Neural progenitor cell (in vitro differentiated cells): ENCODE measurements at regions not wholly inside any gene's neighbourhood (a gene's known extent, or its start where the extent isn't known, plus 50 kb on each side); places are given as distances from the start of the nearest gene placed in this dataset.

Source experiments
- DNase-seq: peaks from one replicate; pipeline ENCODE4 v3.0.0-alpha.2; 2016; ENCODE audit warnings: low spot score
- H2AFZ ChIP-seq: fragments of 200-600 bp; sonication (generic); replicated peaks from 2 replicates; pipeline ENCODE4 v1.6.1; 2016; ENCODE audit warnings: antibody characterized with exemption
- H3F3A ChIP-seq: fragments of 200-600 bp; sonication (generic); 2 replicates; pipeline ENCODE4 v1.6.1; 2016; ENCODE audit warnings: antibody characterized with exemption, low read depth
- H3K27ac ChIP-seq: fragments of 200-600 bp; sonication (generic); 2 replicates; pipeline ENCODE4 v1.5.1; 2016; ENCODE audit warnings: mild to moderate bottlenecking
- H3K27me3 ChIP-seq: fragments of 200-600 bp; sonication (generic); 2 replicates; pipeline ENCODE4 v1.6.1; 2016; ENCODE audit warnings: mild to moderate bottlenecking, moderate library complexity
- H3K36me3 ChIP-seq: fragments of 200-600 bp; sonication (generic); 2 replicates; pipeline ENCODE4 v1.5.1; 2016
- H3K4me1 ChIP-seq: fragments of 200-600 bp; sonication (generic); 2 replicates; pipeline ENCODE4 v1.6.1; 2016; ENCODE audit warnings: mixed run types
- H3K4me2 ChIP-seq: fragments of 200-600 bp; sonication (generic); 2 replicates; pipeline ENCODE4 v1.6.1; 2016
- H3K4me3 ChIP-seq: fragments of 200-600 bp; sonication (generic); 2 replicates; pipeline ENCODE4 v1.5.1; 2016
- H3K79me2 ChIP-seq: fragments of 200-600 bp; sonication (generic); 2 replicates; pipeline ENCODE4 v1.6.1; 2016; ENCODE audit warnings: low read depth
- H3K9ac ChIP-seq: fragments of 200-600 bp; sonication (generic); 2 replicates; pipeline ENCODE4 v1.6.1; 2016
- H3K9me3 ChIP-seq: fragments of 200-600 bp; sonication (generic); 2 replicates; pipeline ENCODE4 v1.5.1; 2016; ENCODE audit warnings: low read depth
- H4K20me1 ChIP-seq: fragments of 200-600 bp; sonication (generic); 2 replicates; pipeline ENCODE4 v1.6.1; 2016; ENCODE audit warnings: low read depth
- H3K27ac Mint-ChIP-seq: 3 replicates; pipeline ENCODE4 v1.8.0; 2021; ENCODE audit warnings: mixed read lengths
- H3K27me3 Mint-ChIP-seq: 2 replicates; pipeline ENCODE4 v1.8.0; 2022; ENCODE audit warnings: low read depth, mild to moderate bottlenecking, inconsistent platforms, moderate library complexity, mixed read lengths; ENCODE audit not compliant: insufficient read depth
- H3K36me3 Mint-ChIP-seq: 3 replicates; pipeline ENCODE4 v1.8.0; 2021; ENCODE audit warnings: mixed read lengths
- H3K4me1 Mint-ChIP-seq: 3 replicates; pipeline ENCODE4 v1.8.0; 2021; ENCODE audit warnings: mixed read lengths
- H3K4me3 Mint-ChIP-seq: 3 replicates; pipeline ENCODE4 v1.8.0; 2021; ENCODE audit warnings: mild to moderate bottlenecking, moderate library complexity, mixed read lengths
- H3K9me3 Mint-ChIP-seq: 3 replicates; pipeline ENCODE4 v1.8.0; 2020; ENCODE audit warnings: mixed read lengths
- CTCF ChIP-seq: fragments of 200-600 bp; sonication (generic); IDR thresholded peaks from 2 replicates; pipeline ENCODE4 v1.5.1; 2017; ENCODE audit warnings: antibody characterized with exemption, mild to moderate bottlenecking
- EZH2 ChIP-seq: fragments of 200-600 bp; sonication (generic); IDR thresholded peaks from 2 replicates; pipeline ENCODE4 v1.6.1; 2017; ENCODE audit warnings: antibody characterized with exemption, mild to moderate bottlenecking, moderate library complexity
- EZH2phosphoT487 ChIP-seq: fragments of 200-600 bp; sonication (generic); IDR thresholded peaks from 2 replicates; pipeline ENCODE4 v1.6.1; 2017; ENCODE audit warnings: antibody characterized with exemption

GRCh38 chr15:45763170-45763869 is 128.5 kb downstream of the SQOR start:
- peaks cover 17% of the 10 kb centered on the region for H3F3A ChIP-seq
- H3K4me1 ChIP-seq = peaks cover 17% of the 10 kb centered on the region
- no peaks in the 10 kb centered on the region for H4K20me1 ChIP-seq
- H3K79me2 ChIP-seq = no peaks in the 10 kb centered on the region
- Mint-ChIP-seq H3K4me3 (no peak overlapping the region), H3K9me3 (peaks cover 4% of the 10 kb centered on the region), H3K27ac (peak overlapping the region; percentile 32), H3K27me3 (peaks cover 2% of the 10 kb centered on the region), H3K36me3 (no peaks in the 10 kb centered on the region), H3K4me1 (peaks cover 21% of the 10 kb centered on the region)
- H3K4me2 ChIP-seq = no peak overlapping the region
- H3K4me3 ChIP-seq = no peak overlapping the region
- no peaks in the 10 kb centered on the region for H3K36me3 ChIP-seq
- DNase-seq = no peak
- H2AFZ ChIP-seq = no peak overlapping the region
- H3K9me3 ChIP-seq = no peaks in the 10 kb centered on the region
- no peak overlapping the region for H3K9ac ChIP-seq
- no peak for TF ChIP-seq EZH2phosphoT487
- no peak for TF ChIP-seq CTCF
- no peak for TF ChIP-seq EZH2
- H3K27ac ChIP-seq = no peak overlapping the region
- no peaks in the 10 kb centered on the region for H3K27me3 ChIP-seq

GRCh38 chr15:45773149-45773548 is 138.3 kb downstream of the SQOR start:
- Mint-ChIP-seq H3K27ac (no peak overlapping the region), H3K4me1 (no peaks in the 10 kb centered on the region), H3K36me3 (no peaks in the 10 kb centered on the region), H3K9me3 (peaks cover 7% of the 10 kb centered on the region), H3K27me3 (peaks cover 4% of the 10 kb centered on the region), H3K4me3 (no peak overlapping the region)
- DNase-seq = no peak
- Histone ChIP-seq H4K20me1 (no peaks in the 10 kb centered on the region), H3K27ac (no peak overlapping the region), H3K9me3 (no peaks in the 10 kb centered on the region), H2AFZ (no peak overlapping the region), H3K27me3 (no peaks in the 10 kb centered on the region), H3K9ac (no peak overlapping the region), H3K79me2 (no peaks in the 10 kb centered on the region), H3K4me3 (no peak overlapping the region), H3K36me3 (no peaks in the 10 kb centered on the region), H3K4me2 (no peak overlapping the region), H3F3A (no peaks in the 10 kb centered on the region), H3K4me1 (no peaks in the 10 kb centered on the region)
- TF ChIP-seq EZH2 (no peak), EZH2phosphoT487 (no peak), CTCF (no peak)

- TF ChIP-seq CTCF = no peak
- TF ChIP-seq EZH2 = no peak
- no peak for TF ChIP-seq EZH2phosphoT487
- Mint-ChIP-seq H3K4me1 (peaks cover 10% of the 10 kb centered on the region), H3K9me3 (peaks cover 5% of the 10 kb centered on the region), H3K4me3 (no peak overlapping the region), H3K27me3 (peaks cover 4% of the 10 kb centered on the region), H3K36me3 (no peaks in the 10 kb centered on the region), H3K27ac (no peak overlapping the region)
- no peak overlapping the region for H3K9ac ChIP-seq
- H3K79me2 ChIP-seq = no peaks in the 10 kb centered on the region
- peaks cover under 1% of the 10 kb centered on the region for H3K4me1 ChIP-seq
- no peaks in the 10 kb centered on the region for H4K20me1 ChIP-seq
- no peaks in the 10 kb centered on the region for H3K27me3 ChIP-seq
- no peak overlapping the region for H3K4me3 ChIP-seq
- H3K36me3 ChIP-seq = no peaks in the 10 kb centered on the region
- no peak overlapping the region for H3K4me2 ChIP-seq
- H3K9me3 ChIP-seq = no peaks in the 10 kb centered on the region
- no peak overlapping the region for H3K27ac ChIP-seq
- no peak overlapping the region for H2AFZ ChIP-seq
- H3F3A ChIP-seq = no peaks in the 10 kb centered on the region
- no peak for DNase-seq
Observed at GRCh38 chr15:45776772-45777171, 141.9 kb downstream of the SQOR start.
